K562 (cell line): ENCODE measurements at regions not wholly inside any gene's neighbourhood (a gene's known extent, or its start where the extent isn't known, plus 50 kb on each side); places are given as distances from the start of the nearest gene placed in this dataset.

Experiments used
- ATAC-seq: fragments of 200-7000 bp; cut with Tn5 transposase; 3 replicates; pipeline ENCODE4 v1.9.1; 2020; ENCODE audit warnings: moderate library complexity
- BruUV-seq: library from RNA; stranded (reverse); fragments of 400-500 nt; replicated peaks from 2 replicates; lab custom pipeline; 2021; lab: Mats Ljungman, UMichigan
- CTCF ChIA-PET: fragments of 300-600 bp; formaldehyde crosslinking; extraction: SDS; loops from one replicate; lab custom pipeline; 2021; ENCODE audit warnings: low intra/inter-chr PET ratio; lab: Yijun Ruan, JAX
- POLR2A ChIA-PET: fragments of 300-600, 350-650 bp; sonication (Branson Sonifier 250); formaldehyde crosslinking; extraction: SDS; loops from one replicate; lab custom pipeline; 2021; ENCODE audit warnings: antibody characterized with exemption, inconsistent platforms; lab: Yijun Ruan, JAX
- DNase-seq, 4 experiments: peaks; one replicate each; pipeline versions ENCODE4 v3.0.0 to v3.0.0-alpha.2; 2011 to 2018; ENCODE audit warnings: low spot score in 3 of 4, mixed read lengths in 3 of 4; ENCODE audit errors: extremely low read depth in 1 of 4
- FAIRE-seq: peaks from 2 replicates; lab custom pipeline; 2011; peaks lifted over from hg19 to GRCh38; lab: Jason Lieb, UNC
- H2AFZ ChIP-seq: 2 replicates; pipeline ENCODE4 v1.6.0; 2011; ENCODE audit warnings: low read depth, low read length, control low read depth, inconsistent platforms
- H3K27ac ChIP-seq: fragments of 200-600 bp; 3 replicates; pipeline ENCODE4 v1.8.0; 2011; ENCODE audit warnings: low read depth, mild to moderate bottlenecking, control low read depth, inconsistent platforms, low read length, moderate library complexity, mixed read lengths; ENCODE audit errors: extremely low read depth
- H3K27me3 ChIP-seq, 2 experiments: fragments of 300-600 bp in 1 of 2; 2 replicates in 1 of 2; 3 replicates in 1 of 2; pipeline versions ENCODE4 v1.6.0 to v1.8.0; 2011; ENCODE audit warnings: inconsistent platforms in 2 of 2, low read length in 2 of 2, mild to moderate bottlenecking in 1 of 2, mixed read lengths in 1 of 2, moderate library complexity in 1 of 2; ENCODE audit not compliant: control insufficient read depth in 2 of 2, insufficient read depth in 2 of 2
- H3K36me3 ChIP-seq: fragments of 300-600 bp; 3 replicates; pipeline ENCODE4 v1.8.0; 2011; ENCODE audit warnings: mild to moderate bottlenecking, low read length, inconsistent platforms; ENCODE audit not compliant: control insufficient read depth, insufficient read depth
- H3K4me1 ChIP-seq, 2 experiments: fragments of 200-600 bp in 1 of 2; replicated peaks in 1 of 2; 2 replicates in 1 of 2; 3 replicates in 1 of 2; pipeline versions ENCODE4 v1.5.1 to v1.8.0; 2011; ENCODE audit warnings: inconsistent platforms in 2 of 2, low read length in 2 of 2, mild to moderate bottlenecking in 1 of 2, mixed read lengths in 1 of 2, moderate library complexity in 1 of 2; ENCODE audit not compliant: control insufficient read depth in 2 of 2, insufficient read depth in 2 of 2
- H3K4me2 ChIP-seq: 2 replicates; pipeline ENCODE4 v1.6.1; 2011; ENCODE audit warnings: low read length, control low read depth, inconsistent platforms, mixed read lengths; ENCODE audit not compliant: insufficient read depth
- H3K4me3 ChIP-seq: fragments of 200-600 bp; sonication (generic), shearing (Covaris generic); 2 replicates; pipeline ENCODE4 v1.5.1; 2016; ENCODE audit warnings: control low read depth, inconsistent platforms
- H3K79me2 ChIP-seq: fragments of 200-600 bp; 3 replicates; pipeline ENCODE4 v1.8.0; 2011; ENCODE audit warnings: low read length, inconsistent platforms; ENCODE audit not compliant: control insufficient read depth, insufficient read depth
- H3K9ac ChIP-seq, 2 experiments: 2 replicates each; pipeline versions ENCODE4 v1.6.0 to v1.6.1; 2011; ENCODE audit warnings: low read depth in 2 of 2, low read length in 2 of 2, control low read depth in 1 of 2, inconsistent platforms in 1 of 2, mild to moderate bottlenecking in 1 of 2, mixed read lengths in 1 of 2; ENCODE audit not compliant: insufficient read depth in 1 of 2
- H3K9me1 ChIP-seq: one replicate; pipeline ENCODE4 v1.6.0; 2011; ENCODE audit warnings: inconsistent platforms, mild to moderate bottlenecking, low read length, moderate library complexity; ENCODE audit not compliant: control insufficient read depth, insufficient read depth
- H3K9me3 ChIP-seq: replicated peaks from 2 replicates; pipeline ENCODE4 v1.5.1; 2011; ENCODE audit warnings: low read depth, low read length, inconsistent platforms; ENCODE audit not compliant: control insufficient read depth, insufficient read depth
- H4K20me1 ChIP-seq: replicated peaks from 2 replicates; pipeline ENCODE4 v1.6.1; 2011; ENCODE audit warnings: low read length, inconsistent platforms, mixed read lengths; ENCODE audit not compliant: control insufficient read depth, insufficient read depth
- C11orf30 ChIP-seq: fragments of 450-650 bp; IDR thresholded peaks from 2 replicates; pipeline ENCODE4 v1.6.1; 2016; ENCODE audit warnings: low read depth, mild to moderate bottlenecking
- FIP1L1 ChIP-seq: fragments of 200-400 bp; formaldehyde crosslinking; IDR thresholded peaks from 2 replicates; pipeline ENCODE4 v1.6.1; 2018; ENCODE audit warnings: mild to moderate bottlenecking, low read depth, low read length; ENCODE audit not compliant: poor library complexity, severe bottlenecking
- KLF16 ChIP-seq: IDR thresholded peaks from 2 replicates; pipeline ENCODE4 v1.6.1; 2016; ENCODE audit warnings: antibody characterized with exemption
- NFRKB ChIP-seq: fragments of 450-650 bp; IDR thresholded peaks from 2 replicates; pipeline ENCODE4 v1.6.1; 2016; ENCODE audit warnings: low read depth
- OTX1 ChIP-seq: fragments of 450-650 bp; formaldehyde crosslinking; IDR thresholded peaks from 2 replicates; pipeline ENCODE4 v1.4.0; 2022; ENCODE audit warnings: mild to moderate bottlenecking
- PURB ChIP-seq: sonication (generic); formaldehyde crosslinking; IDR thresholded peaks from 2 replicates; pipeline ENCODE4 v1.9.0; 2021; ENCODE audit warnings: low read depth, mild to moderate bottlenecking, missing genetic modification reagents
- SMARCA5 ChIP-seq: fragments of 450-650 bp; IDR thresholded peaks from 2 replicates; pipeline ENCODE4 v1.6.1; 2016
- SPI1 ChIP-seq: IDR thresholded peaks from 2 replicates; pipeline ENCODE4 v1.6.1; 2011; ENCODE audit warnings: low read depth, low read length, control low read depth, borderline replicate concordance
- SREBF1 ChIP-seq: fragments of 150-350 bp; IDR thresholded peaks from 2 replicates; pipeline ENCODE4 v1.6.1; 2014; ENCODE audit warnings: antibody characterized with exemption, low read depth, low read length, borderline replicate concordance
- SRSF9 ChIP-seq: fragments of 200-400 bp; formaldehyde crosslinking; IDR thresholded peaks from 2 replicates; pipeline ENCODE4 v1.6.1; 2017; ENCODE audit warnings: low read depth, low read length, borderline replicate concordance
- TEAD4 ChIP-seq, 2 experiments: sonication (generic) in 1 of 2; formaldehyde crosslinking in 1 of 2; IDR thresholded peaks; 2 replicates each; pipeline versions ENCODE4 v1.6.1 to v1.8.0; 2012 to 2022; ENCODE audit warnings: borderline replicate concordance in 1 of 2, inconsistent platforms in 1 of 2, low read length in 1 of 2, mild to moderate bottlenecking in 1 of 2, missing genetic modification reagents in 1 of 2
- ZBTB9 ChIP-seq: fragments of 450-650 bp; formaldehyde crosslinking; IDR thresholded peaks from 2 replicates; pipeline ENCODE4 v1.4.0; 2020; ENCODE audit warnings: mild to moderate bottlenecking, moderate library complexity
- ZNF133 ChIP-seq: fragments of 250-450 bp; sonication (Bioruptor Pico); IDR thresholded peaks from 2 replicates; pipeline ENCODE4 v1.4.0; 2020; ENCODE audit warnings: mild to moderate bottlenecking
- ZNF224 ChIP-seq: sonication (generic); formaldehyde crosslinking; IDR thresholded peaks from 2 replicates; pipeline ENCODE4 v1.8.0; 2022; ENCODE audit warnings: mild to moderate bottlenecking, missing genetic modification reagents
- ZNF282 ChIP-seq: sonication (generic); formaldehyde crosslinking; IDR thresholded peaks from 2 replicates; pipeline ENCODE4 v1.8.1; 2023; ENCODE audit warnings: missing genetic modification reagents
- ZNF395 ChIP-seq: fragments of 200-800 bp; sonication (Bioruptor generic); IDR thresholded peaks from 2 replicates; pipeline ENCODE4 v1.6.1; 2017; ENCODE audit warnings: missing genetic modification characterization, missing compliant biosample characterization
- ZNF589 ChIP-seq: fragments of 200-800 bp; sonication (Bioruptor generic); IDR thresholded peaks from 2 replicates; pipeline ENCODE4 v1.6.1; 2016; ENCODE audit warnings: low read depth, missing genetic modification characterization, missing compliant biosample characterization
- ZNF609 ChIP-seq: sonication (generic); formaldehyde crosslinking; IDR thresholded peaks from 2 replicates; pipeline ENCODE4 v1.8.1; 2023; ENCODE audit warnings: missing genetic modification reagents, mild to moderate bottlenecking, borderline replicate concordance
- WGBS: fragments of 100-300 bp; shearing (Covaris generic); methylation state at CpG from one replicate; pipeline ENCODE4 v1.1.6; 2016; ENCODE audit warnings: low coverage, mixed read lengths; ENCODE audit not compliant: insufficient coverage; ENCODE audit errors: missing lambda C conversion rate; 5-methylcytosine and 5-hydroxymethylcytosine counted together
- in situ Hi-C: fragments of 300-500 bp; cut with MboI; formaldehyde crosslinking; loops from 4 replicates; pipeline ENCODE4 v1.15.0; 2018; ENCODE audit warnings: inconsistent platforms, mixed read lengths
- intact Hi-C: fragments of 100-400 bp; cut with micrococcal nuclease; formaldehyde crosslinking; loops from 2 replicates; pipeline ENCODE4 v1.14.2; 2022

DNA sequence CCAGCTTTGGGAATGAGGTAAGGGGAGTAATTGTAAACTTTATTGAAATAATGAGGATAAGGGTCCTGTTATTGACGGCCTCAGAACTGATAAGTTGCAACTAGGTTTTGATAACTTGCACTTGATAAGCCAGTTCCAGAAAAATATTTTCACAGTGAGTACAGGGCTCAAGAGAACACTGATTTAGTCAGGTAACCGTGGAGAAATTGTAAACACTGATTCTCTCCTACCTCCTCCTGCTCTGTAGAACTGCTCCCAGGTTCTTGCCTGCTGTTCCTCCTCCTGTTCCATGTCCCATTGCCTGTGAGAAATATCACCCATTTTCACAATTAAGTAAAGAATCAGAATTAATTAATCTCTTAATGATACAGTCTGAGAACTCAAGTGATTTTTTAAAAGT is 55.0 kb upstream of the CXXC4 start:
- intact Hi-C loops (no loop called here), in situ Hi-C loops (no loop called here)
- no peaks in the 10 kb centered on the region for H4K20me1 ChIP-seq
- H3K9me3 ChIP-seq = no peaks in the 10 kb centered on the region
- POLR2A ChIA-PET = no interaction called here
- H3K79me2 ChIP-seq = no peaks in the 10 kb centered on the region
- FAIRE-seq = no peak
- H3K4me2 ChIP-seq = no peak overlapping the region
- no peak overlapping the region for H3K9ac ChIP-seq
- CTCF ChIA-PET = no interaction called here
- ATAC-seq = no peak
- no peaks in the 10 kb centered on the region for H3K27me3 ChIP-seq
- DNase-seq = no peak
- whole genome bisulfite sequencing = 0% methylated on average over 2 of the region's 2 CpGs
- H3K4me1 ChIP-seq = no peaks in the 10 kb centered on the region
- no peak overlapping the region for H2AFZ ChIP-seq
- H3K4me3 ChIP-seq = no peak overlapping the region
- no peak overlapping the region for H3K27ac ChIP-seq
- BruUV-seq = no TSS peak
- no peaks in the 10 kb centered on the region for H3K9me1 ChIP-seq
- H3K36me3 ChIP-seq = no peaks in the 10 kb centered on the region
- no peak for TF ChIP-seq FIP1L1
- TF ChIP-seq SMARCA5 = no peak
- TF ChIP-seq ZBTB9 (CRISPR knock-in tag) = no peak
- TF ChIP-seq KLF16 = no peak
- TF ChIP-seq PURB = no peak
- no peak for TF ChIP-seq NFRKB
- TF ChIP-seq ZNF609 (CRISPR knock-in tag) = no peak
- TF ChIP-seq SRSF9 = no peak
- no peak for TF ChIP-seq ZNF395 (CRISPR knock-in tag)
- no peak for TF ChIP-seq ZNF589 (CRISPR knock-in tag)
- TF ChIP-seq SREBF1 = no peak
- TF ChIP-seq ZNF133 = no peak
- no peak for TF ChIP-seq C11orf30
- no peak for TF ChIP-seq ZNF282
- TF ChIP-seq OTX1 (CRISPR knock-in tag) = no peak
- TF ChIP-seq ZNF224 (CRISPR knock-in tag) = no peak
- TF ChIP-seq SPI1 = no peak
- no peak for TF ChIP-seq TEAD4 (IDR thresholded peaks at IDR 0.05; ENCODE audit: low read length)
- TF ChIP-seq TEAD4 (CRISPR knock-in tag; IDR thresholded peaks at IDR 0.05; ENCODE audit: borderline replicate concordance) = no peak
